A549 (cell line): ENCODE measurements at regions not wholly inside any gene's neighbourhood (a gene's known extent, or its start where the extent isn't known, plus 50 kb on each side); places are given as distances from the start of the nearest gene placed in this dataset.

Experiments
- ATAC-seq, 2 experiments: fragments of 200-7000 bp in 1 of 2; fragments of >200 bp in 1 of 2; cut with Nextera tagmentation in 1 of 2; cut with Tn5 transposase in 1 of 2; 3 replicates each; pipeline versions ENCODE4 v1.8.0 to v1.9.1; 2018 to 2020; ENCODE audit warnings: mild to moderate bottlenecking in 1 of 2, moderate library complexity in 1 of 2
- CTCF ChIA-PET: fragments of 300-600 bp; sonication (Branson Sonifier 250); formaldehyde crosslinking; extraction: SDS; loops from one replicate; lab custom pipeline; 2021; ENCODE audit warnings: antibody characterized with exemption, inconsistent platforms; lab: Yijun Ruan, JAX
- POLR2A ChIA-PET: fragments of 350-600 bp; formaldehyde crosslinking; extraction: SDS; loops from one replicate; lab custom pipeline; 2021; ENCODE audit warnings: antibody characterized with exemption, inconsistent platforms; lab: Yijun Ruan, JAX
- DNase-seq, 2 experiments: peaks; one replicate each; pipeline versions ENCODE4 v3.0.0 to v3.0.0-alpha.2; 2011 to 2016; ENCODE audit warnings: low read depth in 1 of 2, low spot score in 1 of 2
- FAIRE-seq: peaks from 2 replicates; lab custom pipeline; 2011; peaks lifted over from hg19 to GRCh38; lab: Jason Lieb, UNC
- H3K27ac ChIP-seq, 2 experiments: fragments of >200 bp; sonication (Bioruptor Twin); formaldehyde crosslinking; 3 replicates each; pipeline ENCODE4 v1.5.1; 2016 to 2017
- H3K4me1 ChIP-seq: fragments of >200 bp; sonication (Bioruptor Twin); formaldehyde crosslinking; 3 replicates; pipeline ENCODE4 v1.6.1; 2016
- H3K4me2 ChIP-seq: fragments of >200 bp; sonication (Bioruptor Twin); formaldehyde crosslinking; 3 replicates; pipeline ENCODE4 v1.6.1; 2016
- H3K4me3 ChIP-seq: fragments of >200 bp; sonication (Bioruptor Twin); formaldehyde crosslinking; 3 replicates; pipeline ENCODE4 v1.5.1; 2016
- H3K9me3 ChIP-seq: fragments of >200 bp; sonication (Bioruptor Twin); formaldehyde crosslinking; 3 replicates; pipeline ENCODE4 v1.6.1; 2016
- CBX2 ChIP-seq: fragments of 200-600 bp; sonication (generic); IDR thresholded peaks from 2 replicates; pipeline ENCODE4 v1.6.1; 2016; ENCODE audit warnings: low read depth, mild to moderate bottlenecking, borderline replicate concordance
- CEBPB ChIP-seq, 2 experiments: fragments of >200 bp in 1 of 2; sonication (Bioruptor Twin) in 1 of 2; formaldehyde crosslinking in 1 of 2; IDR thresholded peaks; 2 replicates each; pipeline ENCODE4 v1.6.1; 2012 to 2016
- JUN ChIP-seq, 2 experiments: fragments of >200 bp; sonication (Bioruptor Twin); formaldehyde crosslinking; IDR thresholded peaks; 2 replicates in 1 of 2; 3 replicates in 1 of 2; pipeline ENCODE4 v1.6.1; 2016 to 2017
- MAZ ChIP-seq: fragments of 150-350 bp; IDR thresholded peaks from 2 replicates; pipeline ENCODE4 v1.6.1; 2014; ENCODE audit warnings: antibody characterized with exemption, low read depth, low read length, borderline replicate concordance
- NFE2L2 ChIP-seq: fragments of 150-350 bp; conservative IDR thresholded peaks from 2 replicates; pipeline ENCODE4 v1.6.1; 2014; ENCODE audit warnings: low read length
- PHF8 ChIP-seq: fragments of 200-600 bp; sonication (generic); IDR thresholded peaks from 2 replicates; pipeline ENCODE4 v1.6.1; 2016; ENCODE audit warnings: low read depth, mild to moderate bottlenecking, antibody characterized with exemption, moderate library complexity, borderline replicate concordance
- RCOR1 ChIP-seq: fragments of 150-350 bp; IDR thresholded peaks from 2 replicates; pipeline ENCODE4 v1.6.1; 2014; ENCODE audit warnings: antibody characterized with exemption, low read length, low read depth
- RNF2 ChIP-seq: fragments of 200-600 bp; sonication (generic); IDR thresholded peaks from 2 replicates; pipeline ENCODE4 v1.6.1; 2016; ENCODE audit warnings: low read depth, mild to moderate bottlenecking, antibody characterized with exemption, moderate library complexity, borderline replicate concordance
- TFCP2L1 ChIP-seq: fragments of 250-450 bp; sonication (Bioruptor Pico); IDR thresholded peaks from 2 replicates; pipeline ENCODE4 v1.5.0; 2021; ENCODE audit warnings: mild to moderate bottlenecking
- ZSCAN20 ChIP-seq: fragments of 250-450 bp; sonication (Bioruptor Pico); IDR thresholded peaks from 2 replicates; pipeline ENCODE4 v1.8.0; 2022; ENCODE audit warnings: mild to moderate bottlenecking, moderate library complexity
- WGBS: methylation state at CpG from one replicate; pipeline ENCODE4 v1.1.6; 2017; ENCODE audit errors: missing lambda C conversion rate; 5-methylcytosine and 5-hydroxymethylcytosine counted together
- TF ChIP-seq, protein P1 (sequence below): fragments of 450-650 bp; IDR thresholded peaks from 2 replicates; pipeline ENCODE4 v1.6.1; 2014; ENCODE audit warnings: antibody characterized with exemption
- TF ChIP-seq, protein P2 (sequence below): IDR thresholded peaks from 2 replicates; pipeline ENCODE4 v1.6.1; 2012; ENCODE audit warnings: low read depth, borderline replicate concordance
- TF ChIP-seq, protein P3 (sequence below): fragments of 250-450 bp; sonication (Bioruptor Pico); IDR thresholded peaks from 2 replicates; pipeline ENCODE4 v1.5.0; 2020; ENCODE audit warnings: low read depth, mild to moderate bottlenecking, moderate library complexity
- TF ChIP-seq, protein P4 (sequence below): fragments of 200-600 bp; sonication (generic); IDR thresholded peaks from 2 replicates; pipeline ENCODE4 v1.6.1; 2016; ENCODE audit warnings: antibody characterized with exemption, mild to moderate bottlenecking, moderate library complexity

DNA sequence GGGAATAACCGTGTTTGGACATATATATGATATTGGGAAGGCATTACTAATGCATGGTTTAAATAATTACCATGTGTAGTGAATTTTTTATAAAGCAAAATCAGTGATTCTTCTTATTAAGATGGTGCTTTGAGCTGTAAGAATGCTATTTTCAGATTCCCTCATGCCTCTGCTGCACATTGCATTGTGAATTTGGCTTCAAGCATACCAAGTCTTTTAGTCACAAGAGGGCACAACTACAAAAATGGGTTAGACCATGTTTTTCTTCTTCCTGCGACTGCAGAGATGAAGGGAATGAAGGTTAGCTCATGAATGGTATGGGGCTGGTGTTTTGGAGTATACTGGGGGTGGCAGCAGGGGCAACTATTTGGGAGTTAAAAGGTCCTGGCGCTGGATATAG, 320.1 kb downstream of the SLC4A3 start:
- H3K4me1 ChIP-seq = no peaks in the 10 kb centered on the region

DNA sequence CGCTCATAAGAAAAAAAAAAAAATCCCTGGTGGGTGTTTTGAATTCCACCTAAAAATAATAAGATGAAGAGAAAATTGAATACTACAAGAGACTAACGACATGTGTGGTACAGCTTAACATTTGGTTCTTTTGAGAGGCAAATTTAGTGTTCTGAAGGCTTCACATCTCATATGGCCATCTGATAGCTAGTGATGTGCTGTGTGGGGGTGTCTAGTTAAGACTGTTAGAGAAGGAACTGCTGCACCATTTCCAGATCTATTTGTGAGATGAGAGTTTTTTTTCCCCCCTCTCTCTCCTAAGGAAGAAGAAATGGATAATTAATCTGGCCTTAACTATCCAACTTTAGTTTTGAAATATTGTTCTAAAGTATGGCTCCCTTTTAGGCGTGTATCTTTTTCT, 321.6 kb downstream of the SLC4A3 start:
- DNase-seq (no peak), ATAC-seq (no peak), FAIRE-seq (no peak)
- 32% methylated on average over 3 of the region's 3 CpGs for WGBS
- Histone ChIP-seq H3K9me3 (no peaks in the 10 kb centered on the region), H3K4me2 (no peak overlapping the region), H3K4me3 (no peak overlapping the region), H3K4me1 (no peaks in the 10 kb centered on the region), H3K27ac (no peak overlapping the region)
- TF ChIP-seq, protein P1, sequence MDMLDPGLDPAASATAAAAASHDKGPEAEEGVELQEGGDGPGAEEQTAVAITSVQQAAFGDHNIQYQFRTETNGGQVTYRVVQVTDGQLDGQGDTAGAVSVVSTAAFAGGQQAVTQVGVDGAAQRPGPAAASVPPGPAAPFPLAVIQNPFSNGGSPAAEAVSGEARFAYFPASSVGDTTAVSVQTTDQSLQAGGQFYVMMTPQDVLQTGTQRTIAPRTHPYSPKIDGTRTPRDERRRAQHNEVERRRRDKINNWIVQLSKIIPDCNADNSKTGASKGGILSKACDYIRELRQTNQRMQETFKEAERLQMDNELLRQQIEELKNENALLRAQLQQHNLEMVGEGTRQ = no peak
- TF ChIP-seq NFE2L2 (no peak), ZSCAN20 (no peak), PHF8 (no peak)
- POLR2A ChIA-PET = no interaction called here
- CTCF ChIA-PET = interaction anchor here (0.6 kb wide), 1 partner anchor 919 kb away, joined by 5 read pairs; no protein-coding TSS in a partner anchor

More for the DNA sequence above, 320.1 kb downstream of the SLC4A3 start:
- no peak for FAIRE-seq
- Histone ChIP-seq H3K27ac (no peak overlapping the region), H3K4me2 (no peak overlapping the region), H3K4me3 (no peak overlapping the region)
- DNase-seq = no peak
- ChIA-PET POLR2A (no interaction called here), CTCF (no interaction called here)
- TF ChIP-seq, protein P2, sequence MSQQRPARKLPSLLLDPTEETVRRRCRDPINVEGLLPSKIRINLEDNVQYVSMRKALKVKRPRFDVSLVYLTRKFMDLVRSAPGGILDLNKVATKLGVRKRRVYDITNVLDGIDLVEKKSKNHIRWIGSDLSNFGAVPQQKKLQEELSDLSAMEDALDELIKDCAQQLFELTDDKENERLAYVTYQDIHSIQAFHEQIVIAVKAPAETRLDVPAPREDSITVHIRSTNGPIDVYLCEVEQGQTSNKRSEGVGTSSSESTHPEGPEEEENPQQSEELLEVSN = no peak
- TF ChIP-seq, protein P3, sequence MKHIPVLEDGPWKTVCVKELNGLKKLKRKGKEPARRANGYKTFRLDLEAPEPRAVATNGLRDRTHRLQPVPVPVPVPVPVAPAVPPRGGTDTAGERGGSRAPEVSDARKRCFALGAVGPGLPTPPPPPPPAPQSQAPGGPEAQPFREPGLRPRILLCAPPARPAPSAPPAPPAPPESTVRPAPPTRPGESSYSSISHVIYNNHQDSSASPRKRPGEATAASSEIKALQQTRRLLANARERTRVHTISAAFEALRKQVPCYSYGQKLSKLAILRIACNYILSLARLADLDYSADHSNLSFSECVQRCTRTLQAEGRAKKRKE (CRISPR knock-in tag) = no peak
- TF ChIP-seq MAZ (no peak), RCOR1 (no peak), NFE2L2 (no peak), RNF2 (no peak), JUN (IDR thresholded peaks at IDR 0.05) (no peak), TFCP2L1 (CRISPR knock-in tag) (no peak)
- TF ChIP-seq, protein P4, sequence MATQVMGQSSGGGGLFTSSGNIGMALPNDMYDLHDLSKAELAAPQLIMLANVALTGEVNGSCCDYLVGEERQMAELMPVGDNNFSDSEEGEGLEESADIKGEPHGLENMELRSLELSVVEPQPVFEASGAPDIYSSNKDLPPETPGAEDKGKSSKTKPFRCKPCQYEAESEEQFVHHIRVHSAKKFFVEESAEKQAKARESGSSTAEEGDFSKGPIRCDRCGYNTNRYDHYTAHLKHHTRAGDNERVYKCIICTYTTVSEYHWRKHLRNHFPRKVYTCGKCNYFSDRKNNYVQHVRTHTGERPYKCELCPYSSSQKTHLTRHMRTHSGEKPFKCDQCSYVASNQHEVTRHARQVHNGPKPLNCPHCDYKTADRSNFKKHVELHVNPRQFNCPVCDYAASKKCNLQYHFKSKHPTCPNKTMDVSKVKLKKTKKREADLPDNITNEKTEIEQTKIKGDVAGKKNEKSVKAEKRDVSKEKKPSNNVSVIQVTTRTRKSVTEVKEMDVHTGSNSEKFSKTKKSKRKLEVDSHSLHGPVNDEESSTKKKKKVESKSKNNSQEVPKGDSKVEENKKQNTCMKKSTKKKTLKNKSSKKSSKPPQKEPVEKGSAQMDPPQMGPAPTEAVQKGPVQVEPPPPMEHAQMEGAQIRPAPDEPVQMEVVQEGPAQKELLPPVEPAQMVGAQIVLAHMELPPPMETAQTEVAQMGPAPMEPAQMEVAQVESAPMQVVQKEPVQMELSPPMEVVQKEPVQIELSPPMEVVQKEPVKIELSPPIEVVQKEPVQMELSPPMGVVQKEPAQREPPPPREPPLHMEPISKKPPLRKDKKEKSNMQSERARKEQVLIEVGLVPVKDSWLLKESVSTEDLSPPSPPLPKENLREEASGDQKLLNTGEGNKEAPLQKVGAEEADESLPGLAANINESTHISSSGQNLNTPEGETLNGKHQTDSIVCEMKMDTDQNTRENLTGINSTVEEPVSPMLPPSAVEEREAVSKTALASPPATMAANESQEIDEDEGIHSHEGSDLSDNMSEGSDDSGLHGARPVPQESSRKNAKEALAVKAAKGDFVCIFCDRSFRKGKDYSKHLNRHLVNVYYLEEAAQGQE = no peak
- TF ChIP-seq, all 56 proteins: peak for 0
- ATAC-seq = no peak
- WGBS = 32% methylated on average over 3 of the region's 3 CpGs
- no peaks in the 10 kb centered on the region for H3K9me3 ChIP-seq

DNA sequence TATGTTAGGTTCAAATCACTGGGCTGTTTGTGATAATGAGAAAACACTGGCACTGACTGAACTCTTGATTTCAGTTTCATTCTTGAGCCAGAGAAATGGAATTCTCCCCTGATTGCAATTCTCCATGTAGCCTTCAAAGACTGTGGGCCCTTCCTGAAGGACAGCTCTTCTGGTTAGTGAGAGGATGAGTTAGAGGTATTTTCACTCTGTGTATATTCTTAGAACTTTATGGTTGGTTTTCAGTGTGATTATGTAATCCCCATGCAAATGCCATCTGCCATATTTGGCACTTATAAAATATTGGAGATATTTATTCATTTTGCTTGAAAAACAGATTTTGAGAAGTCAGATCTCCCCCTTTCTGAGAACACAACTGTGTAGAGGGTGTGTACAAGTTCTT, 323.7 kb downstream of the SLC4A3 start:
- H3K4me2 ChIP-seq = no peak overlapping the region
- ATAC-seq = no peak
- no peak for FAIRE-seq
- POLR2A ChIA-PET = no interaction called here
- no peaks in the 10 kb centered on the region for H3K4me1 ChIP-seq
- TF ChIP-seq CEBPB (IDR thresholded peaks at IDR 0.05) (no peak), CBX2 (no peak)
- no peak for DNase-seq
- no peak overlapping the region for H3K4me3 ChIP-seq
- CTCF ChIA-PET = no interaction called here
- H3K27ac ChIP-seq = no peak overlapping the region
- H3K9me3 ChIP-seq = no peaks in the 10 kb centered on the region; the same call in 2 of the 3 replicates
